ENCODE measurements at regions not wholly inside any gene's neighbourhood (a gene's known extent, or its start where the extent isn't known, plus 50 kb on each side); places are given as distances from the start of the nearest gene placed in this dataset.

DNA sequence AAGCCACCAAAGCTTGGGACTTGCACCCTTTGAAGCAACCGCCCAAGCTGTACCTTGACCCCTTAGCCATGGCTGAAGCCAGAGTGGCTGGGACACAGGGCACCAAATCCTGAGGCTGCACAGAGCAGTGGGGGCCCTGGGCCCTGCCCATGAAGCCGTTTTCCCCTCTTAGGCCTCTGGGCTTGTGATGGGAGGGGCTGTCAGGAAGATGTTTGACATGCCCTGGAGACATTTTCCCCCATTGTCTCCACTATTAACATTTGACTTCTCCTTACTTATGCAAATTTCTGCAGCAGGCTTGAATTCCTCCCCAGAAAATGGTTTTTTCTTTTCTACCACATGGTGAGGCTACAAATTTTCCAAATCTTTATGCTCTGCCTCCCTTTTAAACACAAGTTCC is 522.2 kb downstream of the EDEM1 start:
- TF ChIP-seq, protein P1, sequence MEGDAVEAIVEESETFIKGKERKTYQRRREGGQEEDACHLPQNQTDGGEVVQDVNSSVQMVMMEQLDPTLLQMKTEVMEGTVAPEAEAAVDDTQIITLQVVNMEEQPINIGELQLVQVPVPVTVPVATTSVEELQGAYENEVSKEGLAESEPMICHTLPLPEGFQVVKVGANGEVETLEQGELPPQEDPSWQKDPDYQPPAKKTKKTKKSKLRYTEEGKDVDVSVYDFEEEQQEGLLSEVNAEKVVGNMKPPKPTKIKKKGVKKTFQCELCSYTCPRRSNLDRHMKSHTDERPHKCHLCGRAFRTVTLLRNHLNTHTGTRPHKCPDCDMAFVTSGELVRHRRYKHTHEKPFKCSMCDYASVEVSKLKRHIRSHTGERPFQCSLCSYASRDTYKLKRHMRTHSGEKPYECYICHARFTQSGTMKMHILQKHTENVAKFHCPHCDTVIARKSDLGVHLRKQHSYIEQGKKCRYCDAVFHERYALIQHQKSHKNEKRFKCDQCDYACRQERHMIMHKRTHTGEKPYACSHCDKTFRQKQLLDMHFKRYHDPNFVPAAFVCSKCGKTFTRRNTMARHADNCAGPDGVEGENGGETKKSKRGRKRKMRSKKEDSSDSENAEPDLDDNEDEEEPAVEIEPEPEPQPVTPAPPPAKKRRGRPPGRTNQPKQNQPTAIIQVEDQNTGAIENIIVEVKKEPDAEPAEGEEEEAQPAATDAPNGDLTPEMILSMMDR (IDR thresholded peaks at IDR 0.05; ENCODE audit: borderline replicate concordance, extremely low read depth, low read length, poor library complexity, severe bottlenecking) = no peak
- TF ChIP-seq EZH2 (IDR thresholded peaks at IDR 0.05; ENCODE audit: borderline replicate concordance, low read depth, low read length, severe bottlenecking) = no peak

Measured in DND-41 (cell line).